GM21576 (cell line): ENCODE measurements at regions not wholly inside any gene's neighbourhood (a gene's known extent, or its start where the extent isn't known, plus 50 kb on each side); places are given as distances from the start of the nearest gene placed in this dataset.

Source experiments
- ATAC-seq: cut with Tn5 transposase; IDR thresholded peaks from one replicate; pipeline ENCODE4 v1.9.1; 2021; ENCODE audit warnings: mild to moderate bottlenecking, moderate library complexity; ENCODE audit not compliant: unreplicated experiment

GRCh38 chr2:147560810-147561535, 283.9 kb upstream of the ACVR2A start:
- ATAC-seq, result no peak

- ATAC-seq, result no peak
Measured at GRCh38 chr2:147559070-147559725, 285.6 kb upstream of the ACVR2A start.

- no peak for ATAC-seq
Measured at GRCh38 chr2:147558620-147559019, 286.2 kb upstream of the ACVR2A start.

GRCh38 chr2:147554521-147555107, 290.2 kb upstream of the ACVR2A start:
- no peak for ATAC-seq

GRCh38 chr2:147553775-147554271, 291.0 kb upstream of the ACVR2A start:
- ATAC-seq, result no peak

GRCh38 chr2:147550995-147551731, 293.7 kb upstream of the ACVR2A start:
- no peak for ATAC-seq

- no peak for ATAC-seq
Measured at GRCh38 chr2:147549054-147549453, 295.8 kb upstream of the ACVR2A start.

GRCh38 chr2:147548451-147548850, 296.4 kb upstream of the ACVR2A start:
- ATAC-seq, result no peak

GRCh38 chr2:147547440-147547839, 297.4 kb upstream of the ACVR2A start:
- ATAC-seq, result no peak

- no peak for ATAC-seq
Measured at GRCh38 chr2:147546109-147546508, 298.7 kb upstream of the ACVR2A start.

- no peak for ATAC-seq
Measured at GRCh38 chr2:147543056-147543455, 301.8 kb upstream of the ACVR2A start.

GRCh38 chr2:147542351-147542750, 302.5 kb upstream of the ACVR2A start:
- no peak for ATAC-seq

- ATAC-seq, result no peak
Measured at GRCh38 chr2:147541314-147541713, 303.5 kb upstream of the ACVR2A start.

- no peak for ATAC-seq
Measured at GRCh38 chr2:147538821-147539220, 306.0 kb upstream of the ACVR2A start.

- ATAC-seq, result no peak
Measured at GRCh38 chr2:147538088-147538487, 306.7 kb upstream of the ACVR2A start.

GRCh38 chr2:147531269-147531668, 313.6 kb upstream of the ACVR2A start:
- ATAC-seq, result no peak

GRCh38 chr2:147530033-147530432, 314.8 kb upstream of the ACVR2A start:
- no peak for ATAC-seq

GRCh38 chr2:147525819-147526489, 318.9 kb upstream of the ACVR2A start:
- no peak for ATAC-seq

GRCh38 chr2:147524912-147525311, 319.9 kb upstream of the ACVR2A start:
- ATAC-seq, result no peak

- ATAC-seq, result no peak
Measured at GRCh38 chr2:147523415-147523814, 321.4 kb upstream of the ACVR2A start.

GRCh38 chr2:147521936-147522335, 322.9 kb upstream of the ACVR2A start:
- no peak for ATAC-seq
